IMR-90 (cell line): ENCODE measurements at regions not wholly inside any gene's neighbourhood (a gene's known extent, or its start where the extent isn't known, plus 50 kb on each side); places are given as distances from the start of the nearest gene placed in this dataset.

Experiments
- ATAC-seq: fragments of 200-7000 bp; cut with Tn5 transposase; 2 replicates; pipeline ENCODE4 v1.9.1; 2020; ENCODE audit warnings: low read depth, mild to moderate bottlenecking, moderate library complexity
- BruUV-seq: library from RNA; stranded (reverse); fragments of 400-500 nt; replicated peaks from 2 replicates; lab custom pipeline; 2021; lab: Mats Ljungman, UMichigan
- CTCF ChIA-PET: fragments of 300-600 bp; formaldehyde crosslinking; extraction: SDS; loops from one replicate; lab custom pipeline; 2021; ENCODE audit warnings: antibody characterized with exemption; lab: Yijun Ruan, JAX
- POLR2A ChIA-PET: fragments of 300-600 bp; sonication (Branson Sonifier 250); formaldehyde crosslinking; loops from one replicate; lab custom pipeline; 2022; ENCODE audit warnings: antibody characterized with exemption; ENCODE audit not compliant: unreplicated experiment; lab: Charles Lee
- DNase-seq: peaks from one replicate; pipeline ENCODE4 v3.0.0; 2013
- H2AFZ ChIP-seq: replicated peaks from 2 replicates; pipeline ENCODE3; 2013; ENCODE audit warnings: low read length, mild to moderate bottlenecking; ENCODE audit not compliant: poor library complexity
- H2AK5ac ChIP-seq: 2 replicates; pipeline ENCODE4 v1.6.1; 2013; ENCODE audit warnings: low read depth, low read length, inconsistent platforms
- H2AK9ac ChIP-seq: replicated peaks from 2 replicates; pipeline ENCODE3; 2013; ENCODE audit warnings: mild to moderate bottlenecking, low read depth, low read length, moderate library complexity; ENCODE audit not compliant: poor library complexity
- H2BK120ac ChIP-seq: 2 replicates; pipeline ENCODE4 v1.6.1; 2013; ENCODE audit warnings: low read depth, low read length, inconsistent platforms
- H2BK15ac ChIP-seq: 3 replicates; pipeline ENCODE4 v1.6.1; 2013; ENCODE audit warnings: low read depth, low read length, inconsistent platforms
- H2BK20ac ChIP-seq: 2 replicates; pipeline ENCODE4 v1.6.1; 2013; ENCODE audit warnings: low read depth, mild to moderate bottlenecking, inconsistent platforms, low read length, moderate library complexity
- H2BK5ac ChIP-seq: 2 replicates; pipeline ENCODE4 v1.6.1; 2013; ENCODE audit warnings: mild to moderate bottlenecking, low read depth, low read length, inconsistent platforms; ENCODE audit not compliant: poor library complexity, severe bottlenecking
- H3K14ac ChIP-seq: replicated peaks from 2 replicates; pipeline ENCODE4 v1.6.1; 2013; ENCODE audit warnings: low read depth, low read length, inconsistent platforms
- H3K18ac ChIP-seq: 2 replicates; pipeline ENCODE4 v1.6.1; 2013; ENCODE audit warnings: low read depth, low read length, control low read depth
- H3K23ac ChIP-seq: 2 replicates; pipeline ENCODE4 v1.6.1; 2013; ENCODE audit warnings: low read depth, low read length, inconsistent platforms
- H3K27ac ChIP-seq: 2 replicates; pipeline ENCODE4 v1.5.1; 2013; ENCODE audit warnings: mild to moderate bottlenecking, control low read depth, low read length; ENCODE audit not compliant: insufficient read depth
- H3K27me3 ChIP-seq: 2 replicates; pipeline ENCODE4 v1.6.1; 2013; ENCODE audit warnings: low read length; ENCODE audit not compliant: control insufficient read depth, insufficient read depth
- H3K36me3 ChIP-seq: 2 replicates; pipeline ENCODE4 v1.6.1; 2013; ENCODE audit warnings: low read length, mixed read lengths; ENCODE audit not compliant: control insufficient read depth, insufficient read depth
- H3K4ac ChIP-seq: 2 replicates; pipeline ENCODE4 v1.6.1; 2013; ENCODE audit warnings: low read depth, low read length, inconsistent platforms
- H3K4me1 ChIP-seq: 2 replicates; pipeline ENCODE4 v1.6.1; 2013; ENCODE audit warnings: low read length, mixed read lengths; ENCODE audit not compliant: control insufficient read depth, insufficient read depth
- H3K4me2 ChIP-seq: 2 replicates; pipeline ENCODE4 v1.6.1; 2013; ENCODE audit warnings: low read depth, mild to moderate bottlenecking, control low read depth, low read length, moderate library complexity
- H3K4me3 ChIP-seq: 2 replicates; pipeline ENCODE4 v1.5.1; 2013; ENCODE audit warnings: low read depth, mild to moderate bottlenecking, control low read depth, low read length, moderate library complexity; ENCODE audit not compliant: insufficient read depth
- H3K56ac ChIP-seq: 2 replicates; pipeline ENCODE4 v1.6.1; 2013; ENCODE audit warnings: low read length, inconsistent platforms; ENCODE audit not compliant: insufficient read depth; ENCODE audit errors: extremely low read depth
- H3K79me1 ChIP-seq, 2 experiments: 2 replicates each; pipeline ENCODE4 v1.6.1; 2013; ENCODE audit warnings: low read length in 2 of 2, inconsistent platforms in 1 of 2, low read depth in 1 of 2
- H3K9ac ChIP-seq: 2 replicates; pipeline ENCODE4 v1.6.1; 2013; ENCODE audit warnings: low read depth, low read length, control low read depth
- H3K9me1 ChIP-seq: 2 replicates; pipeline ENCODE4 v1.6.1; 2013; ENCODE audit warnings: low read length, inconsistent platforms; ENCODE audit not compliant: insufficient read depth
- H3K9me3 ChIP-seq: 2 replicates; pipeline ENCODE4 v1.6.1; 2013; ENCODE audit warnings: low read length; ENCODE audit not compliant: control insufficient read depth, insufficient read depth
- H4K20me1 ChIP-seq: 2 replicates; pipeline ENCODE4 v1.6.1; 2013; ENCODE audit warnings: low read length, inconsistent platforms; ENCODE audit not compliant: insufficient read depth
- H4K5ac ChIP-seq: 2 replicates; pipeline ENCODE4 v1.6.1; 2013; ENCODE audit warnings: mild to moderate bottlenecking, low read depth, low read length, control low read depth
- H4K8ac ChIP-seq, 2 experiments: 2 replicates each; pipeline ENCODE4 v1.6.1; 2013; ENCODE audit warnings: low read depth in 2 of 2, low read length in 2 of 2, control low read depth in 1 of 2, inconsistent platforms in 1 of 2
- H4K91ac ChIP-seq: 2 replicates; pipeline ENCODE4 v1.6.1; 2013; ENCODE audit warnings: low read depth, low read length, inconsistent platforms; ENCODE audit not compliant: insufficient read depth
- BHLHE40 ChIP-seq: fragments of 150-350 bp; IDR thresholded peaks from 2 replicates; pipeline ENCODE4 v1.6.1; 2016; ENCODE audit warnings: mild to moderate bottlenecking, low read depth, low read length
- CEBPB ChIP-seq: IDR thresholded peaks from 2 replicates; pipeline ENCODE4 v1.6.1; 2012; ENCODE audit warnings: low read depth, low read length, improper control_type of control experiment
- CHD1 ChIP-seq: IDR thresholded peaks from 2 replicates; pipeline ENCODE4 v1.6.1; 2012; ENCODE audit warnings: low read depth, low read length, improper control_type of control experiment
- FOS ChIP-seq: fragments of 150-350 bp; IDR thresholded peaks from 2 replicates; pipeline ENCODE4 v1.6.1; 2016; ENCODE audit warnings: low read depth, low read length
- MAFK ChIP-seq: IDR thresholded peaks from 2 replicates; pipeline ENCODE4 v1.6.1; 2012; ENCODE audit warnings: low read depth, low read length, improper control_type of control experiment
- MAZ ChIP-seq: IDR thresholded peaks from 2 replicates; pipeline ENCODE4 v1.6.1; 2012; ENCODE audit warnings: low read depth, mild to moderate bottlenecking, low read length, improper control_type of control experiment, moderate library complexity, borderline replicate concordance
- NFE2L2 ChIP-seq: fragments of 150-350 bp; IDR thresholded peaks from 2 replicates; pipeline ENCODE4 v1.6.1; 2016; ENCODE audit warnings: low read depth, mild to moderate bottlenecking, low read length
- POLR2A ChIP-seq: IDR thresholded peaks from 2 replicates; pipeline ENCODE4 v1.6.1; 2012; ENCODE audit warnings: mild to moderate bottlenecking, low read depth, low read length
- RAD21 ChIP-seq: IDR thresholded peaks from 2 replicates; pipeline ENCODE4 v1.6.1; 2012; ENCODE audit warnings: low read length, improper control_type of control experiment
- RCOR1 ChIP-seq: IDR thresholded peaks from 2 replicates; pipeline ENCODE4 v1.6.1; 2012; ENCODE audit warnings: mild to moderate bottlenecking, low read length, improper control_type of control experiment; ENCODE audit not compliant: insufficient replicate concordance
- RFX5 ChIP-seq: IDR thresholded peaks from 2 replicates; pipeline ENCODE4 v1.8.0; 2012; ENCODE audit warnings: low read depth, mild to moderate bottlenecking, low read length, moderate library complexity
- SMC3 ChIP-seq: fragments of 150-350 bp; IDR thresholded peaks from 2 replicates; pipeline ENCODE4 v1.6.1; 2016; ENCODE audit warnings: low read depth, mild to moderate bottlenecking, antibody characterized with exemption, low read length, moderate library complexity
- WGBS, 2 experiments: methylation state at CpG; one replicate each; pipeline versions ENCODE4 v1.1.5 to v1.1.7; 2013; ENCODE audit warnings: missing lambda C conversion rate in 2 of 2; ENCODE audit not compliant: insufficient read length in 1 of 2; ENCODE audit errors: extremely low coverage in 2 of 2; 5-methylcytosine and 5-hydroxymethylcytosine counted together
- dilution Hi-C: fragments of 300-500 bp; cut with HindIII; formaldehyde crosslinking; loops from one replicate; pipeline ENCODE4 v1.14.3; 2018; ENCODE audit warnings: low sequenced_read_pairs; ENCODE audit not compliant: unreplicated experiment
- in situ Hi-C: fragments of 300-500 bp; cut with MboI; formaldehyde crosslinking; loops from 3 replicates; pipeline ENCODE4 v1.14.3; 2019; ENCODE audit warnings: low sequenced_read_pairs, inconsistent platforms, mixed read lengths
- intact Hi-C: fragments of 100-400 bp; cut with micrococcal nuclease; formaldehyde crosslinking; loops from 2 replicates; pipeline ENCODE4 v1.10.0; 2022
- TF ChIP-seq, protein P1 (sequence below): fragments of 150-350 bp; IDR thresholded peaks from 2 replicates; pipeline ENCODE4 v1.6.1; 2017; ENCODE audit warnings: mild to moderate bottlenecking, antibody characterized with exemption, low read length, low read depth
- TF ChIP-seq, protein P2 (sequence below): fragments of 150-350 bp; IDR thresholded peaks from 2 replicates; pipeline ENCODE4 v1.6.1; 2016; ENCODE audit warnings: low read depth, mild to moderate bottlenecking, low read length, moderate library complexity, borderline replicate concordance
- TF ChIP-seq, protein P3 (sequence below): conservative IDR thresholded peaks from 2 replicates; pipeline ENCODE4 v1.5.1; 2012; ENCODE audit warnings: mild to moderate bottlenecking, low read depth, low read length, improper control_type of control experiment

DNA sequence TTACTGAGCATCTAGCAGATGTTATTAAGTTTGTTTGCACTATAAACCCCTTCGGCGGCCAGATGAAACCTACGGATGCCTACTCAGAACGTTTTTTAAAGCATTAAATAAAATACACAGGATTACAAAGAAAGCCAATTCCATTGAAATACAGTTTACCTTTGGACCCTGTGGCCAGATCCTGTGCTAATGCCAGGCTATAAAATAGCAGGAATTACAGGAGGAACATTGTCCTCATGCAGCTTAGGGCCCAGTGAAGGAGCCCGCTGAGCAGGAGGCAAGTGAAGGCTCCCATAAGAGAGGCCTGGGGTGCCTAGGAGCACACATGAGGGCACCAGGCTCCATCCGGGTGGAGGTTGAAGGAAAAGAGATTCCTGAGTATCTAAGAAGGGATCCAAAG is 310.4 kb downstream of the MTX2 start:
- Histone ChIP-seq H2AK5ac (no peak overlapping the region), H2AK9ac (no peak overlapping the region), H3K79me1 (no peaks in the 10 kb centered on the region), H3K9ac (no peak overlapping the region), H4K91ac (no peak overlapping the region), H3K4ac (no peak overlapping the region), H4K20me1 (no peaks in the 10 kb centered on the region), H4K5ac (no peak overlapping the region), H3K4me3 (no peak overlapping the region), H2AFZ (no peak overlapping the region), H2BK5ac (no peak overlapping the region), H3K9me3 (no peaks in the 10 kb centered on the region), H3K23ac (no peak overlapping the region), H3K4me2 (no peak overlapping the region), H3K4me1 (peaks cover 4% of the 10 kb centered on the region; the same call in 1 of the 2 replicates), H3K18ac (no peak overlapping the region), H3K27me3 (no peaks in the 10 kb centered on the region; the same call in none of the 2 replicates), H3K36me3 (no peaks in the 10 kb centered on the region), H3K9me1 (no peaks in the 10 kb centered on the region), H2BK120ac (no peak overlapping the region), H3K14ac (no peak overlapping the region), H3K27ac (no peak overlapping the region), H3K56ac (no peak overlapping the region), H2BK15ac (no peak overlapping the region), H4K8ac (no peak overlapping the region), H2BK20ac (no peak overlapping the region)
- no CpG with 5 or more reads among the region's 6 CpGs for WGBS, 2 experiments
- dilution Hi-C loops: no loop called here
- POLR2A ChIA-PET: no interaction called here
- in situ Hi-C loops: no loop called here
- intact Hi-C loops: no loop called here
- CTCF ChIA-PET: no interaction called here
- no TSS peak for BruUV-seq
- TF ChIP-seq, protein P1, sequence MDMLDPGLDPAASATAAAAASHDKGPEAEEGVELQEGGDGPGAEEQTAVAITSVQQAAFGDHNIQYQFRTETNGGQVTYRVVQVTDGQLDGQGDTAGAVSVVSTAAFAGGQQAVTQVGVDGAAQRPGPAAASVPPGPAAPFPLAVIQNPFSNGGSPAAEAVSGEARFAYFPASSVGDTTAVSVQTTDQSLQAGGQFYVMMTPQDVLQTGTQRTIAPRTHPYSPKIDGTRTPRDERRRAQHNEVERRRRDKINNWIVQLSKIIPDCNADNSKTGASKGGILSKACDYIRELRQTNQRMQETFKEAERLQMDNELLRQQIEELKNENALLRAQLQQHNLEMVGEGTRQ: no peak
- TF ChIP-seq, protein P2, sequence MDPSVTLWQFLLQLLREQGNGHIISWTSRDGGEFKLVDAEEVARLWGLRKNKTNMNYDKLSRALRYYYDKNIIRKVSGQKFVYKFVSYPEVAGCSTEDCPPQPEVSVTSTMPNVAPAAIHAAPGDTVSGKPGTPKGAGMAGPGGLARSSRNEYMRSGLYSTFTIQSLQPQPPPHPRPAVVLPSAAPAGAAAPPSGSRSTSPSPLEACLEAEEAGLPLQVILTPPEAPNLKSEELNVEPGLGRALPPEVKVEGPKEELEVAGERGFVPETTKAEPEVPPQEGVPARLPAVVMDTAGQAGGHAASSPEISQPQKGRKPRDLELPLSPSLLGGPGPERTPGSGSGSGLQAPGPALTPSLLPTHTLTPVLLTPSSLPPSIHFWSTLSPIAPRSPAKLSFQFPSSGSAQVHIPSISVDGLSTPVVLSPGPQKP: no peak
- no peak for TF ChIP-seq FOS
- TF ChIP-seq POLR2A: no peak
- TF ChIP-seq CEBPB: no peak
- TF ChIP-seq MAZ: no peak
- TF ChIP-seq, protein P3, sequence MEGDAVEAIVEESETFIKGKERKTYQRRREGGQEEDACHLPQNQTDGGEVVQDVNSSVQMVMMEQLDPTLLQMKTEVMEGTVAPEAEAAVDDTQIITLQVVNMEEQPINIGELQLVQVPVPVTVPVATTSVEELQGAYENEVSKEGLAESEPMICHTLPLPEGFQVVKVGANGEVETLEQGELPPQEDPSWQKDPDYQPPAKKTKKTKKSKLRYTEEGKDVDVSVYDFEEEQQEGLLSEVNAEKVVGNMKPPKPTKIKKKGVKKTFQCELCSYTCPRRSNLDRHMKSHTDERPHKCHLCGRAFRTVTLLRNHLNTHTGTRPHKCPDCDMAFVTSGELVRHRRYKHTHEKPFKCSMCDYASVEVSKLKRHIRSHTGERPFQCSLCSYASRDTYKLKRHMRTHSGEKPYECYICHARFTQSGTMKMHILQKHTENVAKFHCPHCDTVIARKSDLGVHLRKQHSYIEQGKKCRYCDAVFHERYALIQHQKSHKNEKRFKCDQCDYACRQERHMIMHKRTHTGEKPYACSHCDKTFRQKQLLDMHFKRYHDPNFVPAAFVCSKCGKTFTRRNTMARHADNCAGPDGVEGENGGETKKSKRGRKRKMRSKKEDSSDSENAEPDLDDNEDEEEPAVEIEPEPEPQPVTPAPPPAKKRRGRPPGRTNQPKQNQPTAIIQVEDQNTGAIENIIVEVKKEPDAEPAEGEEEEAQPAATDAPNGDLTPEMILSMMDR: no peak
- no peak for TF ChIP-seq RAD21
- TF ChIP-seq RCOR1: no peak
- no peak for TF ChIP-seq BHLHE40
- TF ChIP-seq CHD1: no peak
- TF ChIP-seq RFX5: no peak
- no peak for TF ChIP-seq SMC3
- no peak for TF ChIP-seq NFE2L2
- TF ChIP-seq MAFK: no peak
- DNase-seq: no peak
- no peak for ATAC-seq
